ENCODE measurements at regions not wholly inside any gene's neighbourhood (a gene's known extent, or its start where the extent isn't known, plus 50 kb on each side); places are given as distances from the start of the nearest gene placed in this dataset.

- TF ChIP-seq CTCF (IDR thresholded peaks at IDR 0.05; ENCODE audit: insufficient read depth, low read length) (no peak), POLR2AphosphoS5 (IDR thresholded peaks at IDR 0.05; ENCODE audit: low read depth) (no peak), SPI1 (IDR thresholded peaks at IDR 0.05; ENCODE audit: borderline replicate concordance, low read depth) (no peak), REST (IDR thresholded peaks at IDR 0.05; ENCODE audit: insufficient replicate concordance, low read depth) (no peak)
Measured at GRCh38 chr1:232247669-232248068, 382.3 kb downstream of the SIPA1L2 start.
